ENCODE measurements at regions not wholly inside any gene's neighbourhood (a gene's known extent, or its start where the extent isn't known, plus 50 kb on each side); places are given as distances from the start of the nearest gene placed in this dataset.

GRCh38 chr2:19232312-19232711 is 126.1 kb downstream of the OSR1 start:
- TF ChIP-seq REXO4 (CRISPR knock-in tag; IDR thresholded peaks at IDR 0.05; ENCODE audit: borderline replicate concordance), result no peak
- no peak for TF ChIP-seq IRF2 (CRISPR knock-in tag; IDR thresholded peaks at IDR 0.05)
- TF ChIP-seq, protein P1, sequence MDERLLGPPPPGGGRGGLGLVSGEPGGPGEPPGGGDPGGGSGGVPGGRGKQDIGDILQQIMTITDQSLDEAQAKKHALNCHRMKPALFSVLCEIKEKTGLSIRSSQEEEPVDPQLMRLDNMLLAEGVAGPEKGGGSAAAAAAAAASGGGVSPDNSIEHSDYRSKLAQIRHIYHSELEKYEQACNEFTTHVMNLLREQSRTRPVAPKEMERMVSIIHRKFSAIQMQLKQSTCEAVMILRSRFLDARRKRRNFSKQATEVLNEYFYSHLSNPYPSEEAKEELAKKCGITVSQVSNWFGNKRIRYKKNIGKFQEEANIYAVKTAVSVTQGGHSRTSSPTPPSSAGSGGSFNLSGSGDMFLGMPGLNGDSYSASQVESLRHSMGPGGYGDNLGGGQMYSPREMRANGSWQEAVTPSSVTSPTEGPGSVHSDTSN (CRISPR knock-in tag; IDR thresholded peaks at IDR 0.05), result no peak
- TF ChIP-seq ZNF282 (IDR thresholded peaks at IDR 0.05; ENCODE audit: partially characterized antibody), result no peak
- no peak for TF ChIP-seq ZFP37 (CRISPR knock-in tag; IDR thresholded peaks at IDR 0.05; ENCODE audit: borderline replicate concordance)
- no peak for TF ChIP-seq GABPA (IDR thresholded peaks at IDR 0.05; ENCODE audit: low read depth, low read length)
- no peak for TF ChIP-seq GABPA (CRISPR knock-in tag; IDR thresholded peaks at IDR 0.05; ENCODE audit: low read depth)
- TF ChIP-seq, protein P2, sequence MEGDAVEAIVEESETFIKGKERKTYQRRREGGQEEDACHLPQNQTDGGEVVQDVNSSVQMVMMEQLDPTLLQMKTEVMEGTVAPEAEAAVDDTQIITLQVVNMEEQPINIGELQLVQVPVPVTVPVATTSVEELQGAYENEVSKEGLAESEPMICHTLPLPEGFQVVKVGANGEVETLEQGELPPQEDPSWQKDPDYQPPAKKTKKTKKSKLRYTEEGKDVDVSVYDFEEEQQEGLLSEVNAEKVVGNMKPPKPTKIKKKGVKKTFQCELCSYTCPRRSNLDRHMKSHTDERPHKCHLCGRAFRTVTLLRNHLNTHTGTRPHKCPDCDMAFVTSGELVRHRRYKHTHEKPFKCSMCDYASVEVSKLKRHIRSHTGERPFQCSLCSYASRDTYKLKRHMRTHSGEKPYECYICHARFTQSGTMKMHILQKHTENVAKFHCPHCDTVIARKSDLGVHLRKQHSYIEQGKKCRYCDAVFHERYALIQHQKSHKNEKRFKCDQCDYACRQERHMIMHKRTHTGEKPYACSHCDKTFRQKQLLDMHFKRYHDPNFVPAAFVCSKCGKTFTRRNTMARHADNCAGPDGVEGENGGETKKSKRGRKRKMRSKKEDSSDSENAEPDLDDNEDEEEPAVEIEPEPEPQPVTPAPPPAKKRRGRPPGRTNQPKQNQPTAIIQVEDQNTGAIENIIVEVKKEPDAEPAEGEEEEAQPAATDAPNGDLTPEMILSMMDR (CRISPR knock-in tag; IDR thresholded peaks at IDR 0.05), result no peak
- no peak for TF ChIP-seq HDAC6 (IDR thresholded peaks at IDR 0.05; ENCODE audit: low read depth, low read length)
- TF ChIP-seq ZFX (CRISPR knock-in tag; IDR thresholded peaks at IDR 0.05; ENCODE audit: low read depth), result no peak
- no peak for TF ChIP-seq POLR2AphosphoS5 (IDR thresholded peaks at IDR 0.05; ENCODE audit: low read depth, low read length)
- no peak for TF ChIP-seq LCORL (IDR thresholded peaks at IDR 0.05)
- no peak for TF ChIP-seq LCORL (CRISPR knock-in tag; IDR thresholded peaks at IDR 0.05)
- no peak for TF ChIP-seq SP1 (IDR thresholded peaks at IDR 0.05)
- TF ChIP-seq SP1 (CRISPR knock-in tag; IDR thresholded peaks at IDR 0.05), result no peak
- TF ChIP-seq FOSL2 (CRISPR knock-in tag; IDR thresholded peaks at IDR 0.05), result no peak
- no peak for TF ChIP-seq ZNF101 (CRISPR knock-in tag; IDR thresholded peaks at IDR 0.05; ENCODE audit: borderline replicate concordance, low read depth)
